ENCODE measurements at regions not wholly inside any gene's neighbourhood (a gene's known extent, or its start where the extent isn't known, plus 50 kb on each side); places are given as distances from the start of the nearest gene placed in this dataset.

DNA sequence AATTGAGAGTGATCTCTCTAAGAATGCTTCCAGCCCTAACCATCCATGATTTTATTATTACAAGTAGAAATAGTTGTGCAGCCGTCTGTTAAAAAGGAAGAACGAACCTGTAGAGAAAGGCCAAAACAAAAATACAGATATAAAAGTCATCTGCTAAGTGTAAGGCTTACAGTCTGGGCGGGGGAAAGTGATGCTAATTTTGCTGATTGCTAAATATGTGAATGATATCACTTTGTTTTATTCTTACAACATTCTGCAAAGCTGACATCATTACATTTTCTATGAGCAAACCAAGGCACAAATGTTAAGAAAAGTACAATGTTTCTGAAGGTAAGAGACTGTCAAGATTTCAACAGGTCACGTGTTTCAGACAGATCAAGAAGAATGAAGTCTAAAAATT is 101.5 kb upstream of the RAP1B start:
- no peak for TF ChIP-seq SUZ12 (IDR thresholded peaks at IDR 0.05; ENCODE audit: extremely low read depth, insufficient read depth, insufficient read length)
- no peak for TF ChIP-seq YY1 (IDR thresholded peaks at IDR 0.05; ENCODE audit: insufficient read depth, insufficient read length)
- TF ChIP-seq ZNF274 (IDR thresholded peaks at IDR 0.05; ENCODE audit: low read depth, low read length) = no peak
